ENCODE measurements at regions not wholly inside any gene's neighbourhood (a gene's known extent, or its start where the extent isn't known, plus 50 kb on each side); places are given as distances from the start of the nearest gene placed in this dataset.
"Not testable (repeated sequence)": the region's sequence is repeated elsewhere in the genome, so short reads cannot be mapped to it uniquely, and the experiment has no call there.

GRCh38 chrY:18869145-18869544 is 95.6 kb upstream of the HSFY2 start:
- TF ChIP-seq CTCF, POLR2A (IDR thresholded peaks at IDR 0.05): not testable (repeated sequence)
